GM06990 (cell line): ENCODE measurements at regions not wholly inside any gene's neighbourhood (a gene's known extent, or its start where the extent isn't known, plus 50 kb on each side); places are given as distances from the start of the nearest gene placed in this dataset.

Experiments used
- DNase-seq: peaks from one replicate; pipeline ENCODE4 v3.0.0-alpha.2; 2011; ENCODE audit not compliant: insufficient read length; ENCODE audit errors: extremely low read depth
- H3K27me3 ChIP-seq: replicated peaks from 2 replicates; pipeline ENCODE4 v1.6.0; 2011; ENCODE audit warnings: low read length; ENCODE audit not compliant: control insufficient read depth, insufficient read depth
- H3K36me3 ChIP-seq: 2 replicates; pipeline ENCODE4 v1.5.1; 2011; ENCODE audit warnings: low read length; ENCODE audit not compliant: control insufficient read depth, insufficient read depth
- H3K4me3 ChIP-seq: replicated peaks from 2 replicates; pipeline ENCODE4 v1.5.1; 2011; ENCODE audit warnings: low read depth, mild to moderate bottlenecking, control low read depth, low read length
- CTCF ChIP-seq: IDR thresholded peaks from 2 replicates; pipeline ENCODE4 v1.5.1; 2011; ENCODE audit warnings: low read length, control low read depth, mild to moderate bottlenecking, inconsistent platforms; ENCODE audit not compliant: insufficient read depth, poor library complexity, severe bottlenecking

- no peak for DNase-seq
- H3K36me3 ChIP-seq = no peaks in the 10 kb centered on the region
- no peaks in the 10 kb centered on the region for H3K27me3 ChIP-seq
- TF ChIP-seq CTCF = no peak
- H3K4me3 ChIP-seq = no peak overlapping the region
Measured at GRCh38 chr7:148935451-148935850, 51.4 kb upstream of the EZH2 start.
